Neural cell (in vitro differentiated cells): ENCODE measurements at regions not wholly inside any gene's neighbourhood (a gene's known extent, or its start where the extent isn't known, plus 50 kb on each side); places are given as distances from the start of the nearest gene placed in this dataset.

Source experiments
- CTCF ChIP-seq: fragments of 450-650 bp; IDR thresholded peaks from 2 replicates; pipeline ENCODE4 v1.5.1; 2014; ENCODE audit warnings: antibody characterized with exemption, mild to moderate bottlenecking, moderate library complexity; ENCODE audit not compliant: poor library complexity, severe bottlenecking
- POLR2AphosphoS5 ChIP-seq: IDR thresholded peaks from 2 replicates; pipeline ENCODE4 v1.6.1; 2012
- TAF1 ChIP-seq: IDR thresholded peaks from 2 replicates; pipeline ENCODE4 v1.6.1; 2012; ENCODE audit warnings: low read depth

GRCh38 chr12:58776144-58776543 is 144.2 kb downstream of the LRIG3 start:
- TF ChIP-seq CTCF (no peak), POLR2AphosphoS5 (no peak), TAF1 (no peak)
